Stimulated activated effector memory CD8-positive, alpha-beta T cell treated with anti-CD3 and anti-CD28 coated beads, Interleukin-12 subunit alpha, Interleukin-12 subunit beta, amount 100 ng/mL, for 72 hours (primary cell): ENCODE measurements at regions not wholly inside any gene's neighbourhood (a gene's known extent, or its start where the extent isn't known, plus 50 kb on each side); places are given as distances from the start of the nearest gene placed in this dataset.

Experiments used
- ATAC-seq: fragments of 150-1000 bp; cut with Tn5 transposase; 2 replicates; pipeline ENCODE4 v1.10.0; 2021
- DNase-seq, 2 donors: peaks; one replicate each; pipeline ENCODE4 v3.0.0; 2021 to 2022; ENCODE audit warnings: low spot score in 2 of 2
- H3K27ac Mint-ChIP-seq: one replicate; pipeline ENCODE4 v1.8.0; 2022; ENCODE audit warnings: mild to moderate bottlenecking, mixed read lengths
- H3K36me3 Mint-ChIP-seq: one replicate; pipeline ENCODE4 v1.8.0; 2022; ENCODE audit warnings: mild to moderate bottlenecking, mixed read lengths
- H3K4me1 Mint-ChIP-seq: one replicate; pipeline ENCODE4 v1.8.0; 2022; ENCODE audit warnings: mixed read lengths
- H3K4me3 Mint-ChIP-seq: one replicate; pipeline ENCODE4 v1.8.0; 2022; ENCODE audit warnings: mild to moderate bottlenecking, mixed read lengths
- H3K9me3 Mint-ChIP-seq: one replicate; pipeline ENCODE4 v1.8.0; 2022; ENCODE audit warnings: mixed read lengths

DNA sequence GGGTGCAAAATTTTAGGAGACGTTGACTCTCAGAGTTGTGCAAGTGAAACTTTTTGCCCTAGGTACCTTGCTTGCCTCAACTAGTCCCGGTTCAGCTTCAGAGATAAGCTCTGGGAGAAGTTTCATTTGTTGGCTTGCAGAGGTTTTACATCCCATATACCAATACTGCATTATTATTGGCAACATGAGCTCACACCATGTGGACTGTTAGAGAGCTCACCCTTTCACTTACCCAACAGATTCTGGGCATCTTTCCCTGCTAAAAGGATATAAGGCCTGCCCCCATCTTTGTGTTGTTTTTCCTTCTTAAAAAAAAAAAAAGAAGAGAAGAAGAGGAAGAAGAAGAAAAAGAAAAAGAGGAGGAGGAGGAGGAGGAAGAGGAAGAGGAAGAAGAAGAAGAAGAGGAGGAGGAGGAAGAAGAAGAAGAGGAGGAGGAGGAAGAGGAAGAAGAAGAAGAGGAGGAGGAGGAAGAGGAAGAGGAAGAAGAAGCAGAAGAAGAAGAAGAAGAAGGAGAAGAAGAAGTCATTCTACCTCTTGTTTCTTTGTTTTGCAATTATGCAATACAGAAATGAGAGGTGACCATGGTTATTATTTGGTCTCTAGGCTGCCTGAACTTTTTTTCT is 292.6 kb upstream of the IRX3 start:
- Mint-ChIP-seq H3K9me3 (peaks cover 3% of the 10 kb centered on the region), H3K36me3 (no peaks in the 10 kb centered on the region), H3K4me1 (no peaks in the 10 kb centered on the region), H3K27ac (no peak overlapping the region), H3K4me3 (no peak overlapping the region)
- ATAC-seq, result no peak
- DNase-seq, result no peak

- Mint-ChIP-seq H3K9me3 (peaks cover 3% of the 10 kb centered on the region), H3K27ac (no peak overlapping the region), H3K4me1 (no peaks in the 10 kb centered on the region), H3K4me3 (no peak overlapping the region), H3K36me3 (no peaks in the 10 kb centered on the region)
- DNase-seq (no peak), ATAC-seq (no peak)
Observed at GRCh38 chr16:54577651-54578128, 291.1 kb upstream of the IRX3 start.

GRCh38 chr16:54576785-54577184 is 290.2 kb upstream of the IRX3 start:
- ATAC-seq (no peak), DNase-seq (no peak)
- Mint-ChIP-seq H3K27ac (no peak overlapping the region), H3K4me3 (no peak overlapping the region), H3K9me3 (peaks cover 3% of the 10 kb centered on the region), H3K4me1 (no peaks in the 10 kb centered on the region), H3K36me3 (no peaks in the 10 kb centered on the region)

- Mint-ChIP-seq H3K9me3 (peaks cover 5% of the 10 kb centered on the region), H3K4me1 (no peaks in the 10 kb centered on the region), H3K36me3 (no peaks in the 10 kb centered on the region), H3K27ac (no peak overlapping the region), H3K4me3 (no peak overlapping the region)
- ATAC-seq (no peak), DNase-seq (no peak)
Observed at GRCh38 chr16:54568906-54569807, 282.6 kb upstream of the IRX3 start.

DNA sequence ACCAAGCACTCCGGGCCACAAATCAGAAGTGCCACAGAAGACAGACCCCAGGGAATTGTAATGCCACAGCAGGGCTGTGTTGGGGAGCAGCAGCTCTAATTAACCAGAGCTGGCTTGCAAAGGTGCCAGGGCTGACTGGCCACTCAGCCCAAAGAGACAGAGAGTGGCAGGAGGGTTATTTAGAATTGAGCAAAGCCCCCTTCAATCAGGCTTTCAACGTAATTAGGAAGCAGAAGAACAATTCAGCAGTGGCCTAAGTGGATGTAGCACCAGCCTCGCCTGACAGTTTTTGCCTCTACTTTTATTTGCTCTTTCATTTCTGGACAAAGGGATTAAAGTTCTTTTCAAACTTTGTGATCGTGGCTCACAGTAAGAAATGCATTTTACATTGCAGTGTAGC is 278.3 kb upstream of the IRX3 start:
- Mint-ChIP-seq H3K4me3 (no peak overlapping the region), H3K9me3 (peaks cover 5% of the 10 kb centered on the region), H3K27ac (no peak overlapping the region), H3K4me1 (no peaks in the 10 kb centered on the region), H3K36me3 (no peaks in the 10 kb centered on the region)
- ATAC-seq (no peak), DNase-seq (no peak)

GRCh38 chr16:54554581-54554980 is 268.0 kb upstream of the IRX3 start:
- no peak for DNase-seq
- Mint-ChIP-seq H3K9me3 (no peaks in the 10 kb centered on the region), H3K4me1 (no peaks in the 10 kb centered on the region), H3K4me3 (no peak overlapping the region), H3K36me3 (no peaks in the 10 kb centered on the region), H3K27ac (no peak overlapping the region)
- no peak for ATAC-seq

- no peak for ATAC-seq
- DNase-seq, result no peak
- Mint-ChIP-seq H3K27ac (no peak overlapping the region), H3K36me3 (no peaks in the 10 kb centered on the region), H3K4me3 (no peak overlapping the region), H3K4me1 (no peaks in the 10 kb centered on the region), H3K9me3 (no peaks in the 10 kb centered on the region)
Observed at GRCh38 chr16:54548281-54548680, 261.7 kb upstream of the IRX3 start.

- ATAC-seq (no peak), DNase-seq (no peak)
- no peaks in the 10 kb centered on the region for H3K9me3 Mint-ChIP-seq
- no peak overlapping the region for H3K27ac Mint-ChIP-seq
- no peaks in the 10 kb centered on the region for H3K36me3 Mint-ChIP-seq
- no peak overlapping the region for H3K4me3 Mint-ChIP-seq
- no peaks in the 10 kb centered on the region for H3K4me1 Mint-ChIP-seq
Observed at GRCh38 chr16:54547052-54547451, 260.5 kb upstream of the IRX3 start.

- Mint-ChIP-seq H3K4me1 (no peaks in the 10 kb centered on the region), H3K27ac (no peak overlapping the region), H3K36me3 (no peaks in the 10 kb centered on the region), H3K4me3 (no peak overlapping the region), H3K9me3 (no peaks in the 10 kb centered on the region)
- DNase-seq (no peak), ATAC-seq (no peak)
Observed at GRCh38 chr16:54546521-54546920, 259.9 kb upstream of the IRX3 start.

DNA sequence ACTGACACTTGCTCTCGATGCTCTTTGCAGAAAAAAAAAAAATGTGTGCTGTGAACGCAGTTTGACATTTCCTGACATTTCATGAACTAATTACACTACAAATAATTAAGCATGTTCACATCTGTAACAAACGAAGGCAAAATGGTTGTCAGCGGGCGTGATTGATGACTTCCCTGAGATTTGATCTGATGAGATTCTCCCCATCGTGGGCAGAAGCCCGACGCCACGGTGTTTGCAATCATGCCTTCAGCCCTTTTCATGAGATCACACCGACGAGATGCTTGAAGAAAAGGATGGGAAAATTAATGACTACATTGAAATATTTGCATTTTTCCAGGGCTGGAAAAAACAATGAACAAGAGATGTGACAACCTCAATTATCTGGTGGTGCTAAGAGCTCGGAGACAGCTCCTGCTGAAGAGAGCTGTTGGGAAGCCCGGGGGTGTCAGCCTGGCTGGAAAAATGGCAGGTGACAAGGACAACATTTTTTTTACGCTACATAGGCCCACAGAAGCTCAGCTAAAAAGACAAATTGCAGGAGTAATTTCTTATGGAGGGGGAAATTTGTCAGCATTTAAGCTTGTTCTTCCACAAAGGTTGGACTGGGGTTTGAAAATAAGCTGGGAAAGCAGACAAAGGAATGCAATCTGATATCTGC is 259.4 kb upstream of the IRX3 start:
- no peak for ATAC-seq
- no peak for DNase-seq
- H3K9me3 Mint-ChIP-seq, result no peaks in the 10 kb centered on the region
- H3K36me3 Mint-ChIP-seq, result no peaks in the 10 kb centered on the region
- H3K4me3 Mint-ChIP-seq, result no peak overlapping the region
- H3K4me1 Mint-ChIP-seq, result no peaks in the 10 kb centered on the region
- H3K27ac Mint-ChIP-seq, result no peak overlapping the region

GRCh38 chr16:54544553-54545180 is 258.1 kb upstream of the IRX3 start:
- H3K36me3 Mint-ChIP-seq, result no peaks in the 10 kb centered on the region
- no peak overlapping the region for H3K27ac Mint-ChIP-seq
- no peaks in the 10 kb centered on the region for H3K4me1 Mint-ChIP-seq
- ATAC-seq, result no peak
- no peak for DNase-seq
- no peak overlapping the region for H3K4me3 Mint-ChIP-seq
- H3K9me3 Mint-ChIP-seq, result no peaks in the 10 kb centered on the region

DNA sequence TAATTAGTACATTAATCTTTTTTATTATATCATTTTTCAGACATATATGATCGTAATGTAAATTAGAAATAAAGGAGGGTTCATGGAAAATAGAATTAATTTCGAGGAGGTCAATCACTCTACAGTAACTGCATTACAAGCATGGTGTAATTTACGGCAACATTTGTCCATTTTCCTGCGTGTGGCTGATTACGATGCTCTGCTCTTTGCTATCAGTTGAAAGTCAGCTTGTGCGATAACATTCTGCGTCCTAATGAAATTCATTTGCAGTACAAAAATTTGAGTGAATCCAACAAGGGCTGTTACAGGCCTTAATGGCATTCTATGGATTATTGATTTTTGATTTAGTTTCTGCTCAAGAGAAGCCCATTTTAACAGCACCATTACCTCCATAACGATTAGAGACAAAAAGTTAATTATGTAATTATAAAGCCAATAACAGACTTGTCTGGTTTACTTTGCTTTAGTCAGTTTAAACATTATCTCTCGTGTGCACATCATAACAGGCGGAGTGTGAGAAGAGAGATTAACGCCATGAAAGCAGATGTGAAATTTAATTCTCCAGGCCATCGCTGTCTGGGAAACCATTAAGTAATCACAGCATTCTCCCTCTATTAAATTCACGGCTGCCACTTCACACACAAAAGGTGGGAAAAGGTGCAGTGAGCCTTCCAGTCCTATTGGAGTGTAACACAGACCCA is 256.4 kb upstream of the IRX3 start:
- Mint-ChIP-seq H3K9me3 (no peaks in the 10 kb centered on the region), H3K4me3 (no peak overlapping the region), H3K36me3 (no peaks in the 10 kb centered on the region), H3K27ac (no peak overlapping the region), H3K4me1 (no peaks in the 10 kb centered on the region)
- DNase-seq (no peak), ATAC-seq (no peak)

DNA sequence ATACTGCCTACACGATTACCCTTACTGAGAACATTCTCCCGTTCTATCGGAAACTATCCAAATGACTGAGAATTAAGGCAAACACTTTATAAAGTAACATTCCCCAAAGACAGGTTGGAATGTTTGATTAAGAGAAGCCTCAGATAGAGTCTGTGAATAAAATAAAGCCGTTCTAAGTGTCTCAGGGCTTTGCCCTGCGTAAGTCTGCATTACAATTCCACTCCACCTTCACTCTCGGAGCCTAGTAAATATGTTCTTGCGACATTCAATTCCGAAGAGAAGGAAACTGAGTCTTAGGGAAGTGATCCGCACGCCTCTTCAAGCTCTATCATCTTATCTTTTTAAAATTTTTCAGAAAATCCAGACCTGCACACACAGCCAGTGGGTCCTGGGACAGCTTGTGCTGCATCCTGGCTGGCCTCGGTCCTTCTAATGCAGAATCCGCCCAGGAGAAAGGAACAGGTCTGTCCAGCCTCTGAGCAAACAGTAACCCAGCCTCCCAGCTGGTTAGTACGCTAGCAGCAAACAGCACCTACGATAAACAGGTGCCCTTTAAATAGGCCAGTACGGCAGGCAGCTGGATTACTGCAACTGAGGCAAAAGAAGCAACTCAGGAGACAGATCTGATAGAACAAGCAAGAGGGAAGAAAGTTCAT is 254.1 kb upstream of the IRX3 start:
- DNase-seq (no peak), ATAC-seq (no peak)
- Mint-ChIP-seq H3K4me3 (no peak overlapping the region), H3K36me3 (no peaks in the 10 kb centered on the region), H3K9me3 (no peaks in the 10 kb centered on the region), H3K27ac (no peak overlapping the region), H3K4me1 (no peaks in the 10 kb centered on the region)

- Mint-ChIP-seq H3K4me1 (no peaks in the 10 kb centered on the region), H3K36me3 (no peaks in the 10 kb centered on the region), H3K9me3 (no peaks in the 10 kb centered on the region), H3K27ac (no peak overlapping the region), H3K4me3 (no peak overlapping the region)
- ATAC-seq, result no peak
- DNase-seq, result no peak
Observed at GRCh38 chr16:54538276-54538675, 251.7 kb upstream of the IRX3 start.
